ENCODE measurements at regions not wholly inside any gene's neighbourhood (a gene's known extent, or its start where the extent isn't known, plus 50 kb on each side); places are given as distances from the start of the nearest gene placed in this dataset.

- Histone ChIP-seq H3K4me1 (replicated peaks in 1 of 2) (no peaks in the 10 kb centered on the region), H3K9me3 (replicated peaks in 1 of 3) (no peaks in the 10 kb centered on the region), H3K27ac (no peak overlapping the region), H3K27me3 (no peaks in the 10 kb centered on the region), H3K4me3 (no peak overlapping the region), H3K36me3 (replicated peaks in 1 of 2) (no peaks in the 10 kb centered on the region)
- no peak for DNase-seq
- intact Hi-C loops (cut with DNase I): no loop called here
- no peak for TF ChIP-seq POLR2A (IDR thresholded peaks at IDR 0.05)
- no peak for TF ChIP-seq CTCF (IDR thresholded peaks at IDR 0.05)
- WGBS, 4 donors: 36 to 45% (median 40%) methylated on average over 2 of the region's 2 CpGs
Measured at GRCh38 chr3:162428192-162428591, 931.6 kb downstream of the OTOL1 start.

GRCh38 chr3:162435750-162436149 is 939.1 kb downstream of the OTOL1 start:
- intact Hi-C loops (cut with DNase I): no loop called here
- H3K4me1 ChIP-seq (replicated peaks in 1 of 2): no peaks in the 10 kb centered on the region
- 81 to 100% (median 84%) methylated on average over 1 of the region's 1 CpG for WGBS, 4 donors
- no peaks in the 10 kb centered on the region for H3K36me3 ChIP-seq (replicated peaks in 1 of 2)
- H3K9me3 ChIP-seq (replicated peaks in 1 of 3): no peaks in the 10 kb centered on the region
- no peak overlapping the region for H3K27ac ChIP-seq
- H3K4me3 ChIP-seq: no peak overlapping the region
- no peak for DNase-seq
- no peak for TF ChIP-seq POLR2A (IDR thresholded peaks at IDR 0.05)
- no peak for TF ChIP-seq CTCF (IDR thresholded peaks at IDR 0.05)
- H3K27me3 ChIP-seq: no peaks in the 10 kb centered on the region

GRCh38 chr3:162436826-162437225 is 940.2 kb downstream of the OTOL1 start:
- H3K9me3 ChIP-seq (replicated peaks in 1 of 3): no peaks in the 10 kb centered on the region
- no peak for DNase-seq
- H3K27me3 ChIP-seq: no peaks in the 10 kb centered on the region
- 66 to 81% (median 77%) methylated on average over 2 of the region's 2 CpGs for WGBS, 4 donors
- intact Hi-C loops (cut with DNase I): no loop called here
- H3K27ac ChIP-seq: no peak overlapping the region
- no peaks in the 10 kb centered on the region for H3K4me1 ChIP-seq (replicated peaks in 1 of 2)
- no peak overlapping the region for H3K4me3 ChIP-seq
- no peaks in the 10 kb centered on the region for H3K36me3 ChIP-seq (replicated peaks in 1 of 2)
- TF ChIP-seq CTCF (IDR thresholded peaks at IDR 0.05) (no peak), POLR2A (IDR thresholded peaks at IDR 0.05) (no peak)

GRCh38 chr3:162437480-162437879 is 940.9 kb downstream of the OTOL1 start:
- intact Hi-C loops (cut with DNase I): no loop called here
- no peak for DNase-seq
- 75 to 86% (median 81%) methylated on average over 3 of the region's 3 CpGs for WGBS, 4 donors

More at GRCh38 chr3:162437480-162437879, 940.9 kb downstream of the OTOL1 start:
- no peak for TF ChIP-seq CTCF (IDR thresholded peaks at IDR 0.05)
- TF ChIP-seq POLR2A (IDR thresholded peaks at IDR 0.05): no peak
- Histone ChIP-seq H3K9me3 (replicated peaks in 1 of 3) (no peaks in the 10 kb centered on the region), H3K4me1 (replicated peaks in 1 of 2) (no peaks in the 10 kb centered on the region), H3K36me3 (replicated peaks in 1 of 2) (no peaks in the 10 kb centered on the region), H3K27ac (no peak overlapping the region), H3K27me3 (no peaks in the 10 kb centered on the region), H3K4me3 (no peak overlapping the region)
